DOHH2 (cell line): ENCODE measurements at regions not wholly inside any gene's neighbourhood (a gene's known extent, or its start where the extent isn't known, plus 50 kb on each side); places are given as distances from the start of the nearest gene placed in this dataset.
"Not testable (repeated sequence)": the region's sequence is repeated elsewhere in the genome, so short reads cannot be mapped to it uniquely, and the experiment has no call there.

Experiments used
- H3F3A ChIP-seq: fragments of 200-600 bp; sonication (generic), shearing (Covaris generic); 2 replicates; pipeline ENCODE4 v1.6.0; 2016; ENCODE audit warnings: antibody characterized with exemption, mild to moderate bottlenecking; ENCODE audit not compliant: control insufficient read depth, insufficient read depth
- H3K27ac ChIP-seq: fragments of 200-600 bp; sonication (generic); 2 replicates; pipeline ENCODE4 v1.5.1; 2014; ENCODE audit warnings: low read depth, mild to moderate bottlenecking, low read length, moderate library complexity
- H3K27me3 ChIP-seq: fragments of 200-600 bp; sonication (generic); 2 replicates; pipeline ENCODE4 v1.6.1; 2014; ENCODE audit warnings: mild to moderate bottlenecking, low read length, mixed read lengths; ENCODE audit not compliant: control insufficient read depth
- H3K36me3 ChIP-seq: fragments of 200-600 bp; sonication (generic); 2 replicates; pipeline ENCODE4 v1.6.1; 2014; ENCODE audit warnings: mild to moderate bottlenecking, low read length, moderate library complexity, mixed read lengths; ENCODE audit not compliant: control insufficient read depth
- H3K4me1 ChIP-seq: fragments of 200-600 bp; sonication (generic); 2 replicates; pipeline ENCODE4 v1.6.1; 2014; ENCODE audit warnings: mild to moderate bottlenecking, low read length, mixed read lengths; ENCODE audit not compliant: control insufficient read depth
- H3K4me2 ChIP-seq: fragments of 200-600 bp; sonication (generic); 2 replicates; pipeline ENCODE4 v1.6.0; 2014; ENCODE audit warnings: mild to moderate bottlenecking, low read length, moderate library complexity
- H3K4me3 ChIP-seq: fragments of 200-600 bp; sonication (generic); 2 replicates; pipeline ENCODE4 v1.5.1; 2014; ENCODE audit warnings: mild to moderate bottlenecking, low read length, mixed read lengths
- H3K79me2 ChIP-seq: fragments of 200-600 bp; sonication (generic); 2 replicates; pipeline ENCODE4 v1.6.1; 2014; ENCODE audit warnings: mild to moderate bottlenecking, low read length, mixed read lengths; ENCODE audit not compliant: control insufficient read depth
- H3K9me2 ChIP-seq: fragments of 200-600 bp; sonication (generic); replicated peaks from 2 replicates; pipeline ENCODE4 v1.6.1; 2014; ENCODE audit warnings: mild to moderate bottlenecking, low read length, mixed read lengths; ENCODE audit not compliant: control insufficient read depth
- H3K9me3 ChIP-seq: fragments of 200-600 bp; sonication (generic); 2 replicates; pipeline ENCODE4 v1.6.1; 2014; ENCODE audit warnings: antibody characterized with exemption, low read length, mixed read lengths; ENCODE audit not compliant: control insufficient read depth, insufficient read depth
- H4K20me1 ChIP-seq: fragments of 200-600 bp; sonication (generic); 2 replicates; pipeline ENCODE4 v1.6.0; 2014; ENCODE audit warnings: low read depth, mild to moderate bottlenecking, antibody characterized with exemption, low read length, moderate library complexity; ENCODE audit not compliant: control insufficient read depth, insufficient read depth
- EZH2phosphoT487 ChIP-seq: fragments of 200-600 bp; sonication (generic); IDR thresholded peaks from 2 replicates; pipeline ENCODE4 v1.6.1; 2017; ENCODE audit warnings: borderline replicate concordance, mild to moderate bottlenecking, antibody characterized with exemption, low read length, moderate library complexity, mixed read lengths
- TF ChIP-seq, protein P1 (sequence below): fragments of 200-600 bp; sonication (generic); IDR thresholded peaks from one replicate; pipeline ENCODE4 v1.5.1; 2014; ENCODE audit warnings: antibody characterized with exemption, mild to moderate bottlenecking, low read depth, low read length; ENCODE audit not compliant: poor library complexity, severe bottlenecking

DNA sequence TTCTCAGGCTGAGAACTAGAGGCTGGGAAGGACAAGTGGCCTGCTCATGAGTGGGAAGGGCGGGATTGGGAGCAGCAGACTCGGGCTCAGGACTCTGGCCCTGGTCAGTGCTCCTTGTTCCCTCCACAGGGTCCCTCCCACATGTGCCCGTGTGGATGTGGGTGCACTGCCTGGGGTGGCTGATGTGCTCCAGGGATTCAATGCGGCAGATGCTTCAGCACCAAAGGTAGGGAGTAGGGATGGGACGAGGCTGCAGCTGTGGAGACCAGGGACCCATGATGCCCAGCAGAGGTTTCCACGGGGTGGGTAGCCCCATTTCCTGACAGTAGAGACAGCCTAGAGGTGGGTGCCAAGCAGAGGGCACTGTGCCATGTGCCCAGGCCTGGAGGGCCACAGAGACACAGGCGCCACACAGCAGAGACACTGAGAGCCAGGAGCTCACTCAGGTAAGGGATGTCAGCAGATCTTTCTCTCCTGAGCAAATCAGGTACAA lies 89.5 kb downstream of the GGTLC2 start:
- no peaks in the 10 kb centered on the region for H3K9me3 ChIP-seq
- H3K4me3 ChIP-seq, result no peak overlapping the region
- no peaks in the 10 kb centered on the region for H3F3A ChIP-seq
- H4K20me1 ChIP-seq, result no peaks in the 10 kb centered on the region
- peaks cover 16% of the 10 kb centered on the region for H3K4me1 ChIP-seq
- H3K36me3 ChIP-seq, result no peaks in the 10 kb centered on the region
- no peak for TF ChIP-seq EZH2phosphoT487
- TF ChIP-seq, protein P1, sequence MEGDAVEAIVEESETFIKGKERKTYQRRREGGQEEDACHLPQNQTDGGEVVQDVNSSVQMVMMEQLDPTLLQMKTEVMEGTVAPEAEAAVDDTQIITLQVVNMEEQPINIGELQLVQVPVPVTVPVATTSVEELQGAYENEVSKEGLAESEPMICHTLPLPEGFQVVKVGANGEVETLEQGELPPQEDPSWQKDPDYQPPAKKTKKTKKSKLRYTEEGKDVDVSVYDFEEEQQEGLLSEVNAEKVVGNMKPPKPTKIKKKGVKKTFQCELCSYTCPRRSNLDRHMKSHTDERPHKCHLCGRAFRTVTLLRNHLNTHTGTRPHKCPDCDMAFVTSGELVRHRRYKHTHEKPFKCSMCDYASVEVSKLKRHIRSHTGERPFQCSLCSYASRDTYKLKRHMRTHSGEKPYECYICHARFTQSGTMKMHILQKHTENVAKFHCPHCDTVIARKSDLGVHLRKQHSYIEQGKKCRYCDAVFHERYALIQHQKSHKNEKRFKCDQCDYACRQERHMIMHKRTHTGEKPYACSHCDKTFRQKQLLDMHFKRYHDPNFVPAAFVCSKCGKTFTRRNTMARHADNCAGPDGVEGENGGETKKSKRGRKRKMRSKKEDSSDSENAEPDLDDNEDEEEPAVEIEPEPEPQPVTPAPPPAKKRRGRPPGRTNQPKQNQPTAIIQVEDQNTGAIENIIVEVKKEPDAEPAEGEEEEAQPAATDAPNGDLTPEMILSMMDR, result no peak
- H3K79me2 ChIP-seq, result no peaks in the 10 kb centered on the region
- H3K27ac ChIP-seq, result no peak overlapping the region
- H3K9me2 ChIP-seq, result no peaks in the 10 kb centered on the region
- H3K4me2 ChIP-seq, result no peak overlapping the region
- H3K27me3 ChIP-seq, result no peaks in the 10 kb centered on the region

DNA sequence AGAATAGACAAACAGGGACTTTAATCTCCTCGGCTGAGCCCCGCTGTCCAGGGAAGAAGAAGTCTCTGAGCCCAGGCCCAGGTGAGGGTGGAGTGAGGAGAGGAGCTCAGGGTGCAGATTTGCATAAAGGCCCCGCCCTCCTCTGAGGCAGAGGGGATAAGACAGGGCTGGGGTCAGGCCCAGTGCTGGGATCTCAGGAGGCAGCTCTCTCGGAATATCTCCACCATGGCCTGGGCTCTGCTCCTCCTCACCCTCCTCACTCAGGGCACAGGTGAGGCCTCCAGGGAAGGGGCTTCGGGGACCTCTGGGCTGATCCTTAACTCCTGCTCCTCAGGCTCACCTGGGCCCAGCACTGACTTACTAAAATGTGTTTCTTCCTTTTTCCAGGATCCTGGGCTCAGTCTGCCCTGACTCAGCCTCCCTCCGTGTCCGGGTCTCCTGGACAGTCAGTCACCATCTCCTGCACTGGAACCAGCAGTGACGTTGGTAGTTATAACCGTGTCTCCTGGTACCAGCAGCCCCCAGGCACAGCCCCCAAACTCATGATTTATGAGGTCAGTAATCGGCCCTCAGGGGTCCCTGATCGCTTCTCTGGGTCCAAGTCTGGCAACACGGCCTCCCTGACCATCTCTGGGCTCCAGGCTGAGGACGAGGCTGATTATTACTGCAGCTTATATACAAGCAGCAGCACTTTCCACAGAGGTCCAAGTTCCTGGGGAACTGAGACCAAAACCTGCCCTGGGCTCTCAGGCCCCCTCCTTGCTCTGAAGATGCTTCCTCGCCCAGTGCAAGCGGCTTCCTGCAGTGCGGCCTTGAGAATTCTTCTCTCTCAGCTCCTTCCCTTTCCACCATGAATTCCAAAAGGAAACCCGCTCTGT lies 90.2 kb downstream of the GGTLC2 start:
- not testable (repeated sequence) for H3K9me2 ChIP-seq

DNA sequence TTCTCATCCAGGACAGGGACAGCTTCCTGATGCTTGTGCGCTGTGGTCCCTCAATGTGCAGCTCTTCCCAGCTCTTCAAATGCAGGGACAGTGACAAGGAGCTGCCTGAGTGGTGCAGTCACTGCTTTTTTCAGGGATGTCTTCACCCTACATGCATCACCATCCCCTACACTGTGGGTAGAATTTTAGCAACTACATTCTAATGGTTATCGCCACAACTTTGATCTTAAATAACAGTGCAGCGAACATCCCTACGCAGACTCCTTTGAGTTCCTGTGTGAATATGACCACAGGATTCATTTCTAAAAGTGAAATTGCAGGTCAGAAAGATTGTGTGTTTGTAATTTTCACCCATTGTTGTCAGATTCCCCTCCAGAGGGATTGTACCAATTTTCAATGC lies 90.9 kb downstream of the GGTLC2 start:
- H3K9me2 ChIP-seq, H3F3A ChIP-seq, H3K4me2 ChIP-seq, H3K4me3 ChIP-seq, H3K9me3 ChIP-seq, H3K36me3 ChIP-seq, H4K20me1 ChIP-seq, H3K79me2 ChIP-seq, H3K27me3 ChIP-seq, H3K27ac ChIP-seq: not testable (repeated sequence)
- H3K4me1 ChIP-seq, result peaks cover 16% of the 10 kb centered on the region

More for the DNA sequence above, 90.2 kb downstream of the GGTLC2 start:
- peaks cover 16% of the 10 kb centered on the region for H3K4me1 ChIP-seq
- not testable (repeated sequence) for H3K36me3 ChIP-seq, H3K4me3 ChIP-seq, H3F3A ChIP-seq, H4K20me1 ChIP-seq, H3K27me3 ChIP-seq, H3K27ac ChIP-seq, H3K79me2 ChIP-seq, H3K9me3 ChIP-seq, H3K4me2 ChIP-seq

DNA sequence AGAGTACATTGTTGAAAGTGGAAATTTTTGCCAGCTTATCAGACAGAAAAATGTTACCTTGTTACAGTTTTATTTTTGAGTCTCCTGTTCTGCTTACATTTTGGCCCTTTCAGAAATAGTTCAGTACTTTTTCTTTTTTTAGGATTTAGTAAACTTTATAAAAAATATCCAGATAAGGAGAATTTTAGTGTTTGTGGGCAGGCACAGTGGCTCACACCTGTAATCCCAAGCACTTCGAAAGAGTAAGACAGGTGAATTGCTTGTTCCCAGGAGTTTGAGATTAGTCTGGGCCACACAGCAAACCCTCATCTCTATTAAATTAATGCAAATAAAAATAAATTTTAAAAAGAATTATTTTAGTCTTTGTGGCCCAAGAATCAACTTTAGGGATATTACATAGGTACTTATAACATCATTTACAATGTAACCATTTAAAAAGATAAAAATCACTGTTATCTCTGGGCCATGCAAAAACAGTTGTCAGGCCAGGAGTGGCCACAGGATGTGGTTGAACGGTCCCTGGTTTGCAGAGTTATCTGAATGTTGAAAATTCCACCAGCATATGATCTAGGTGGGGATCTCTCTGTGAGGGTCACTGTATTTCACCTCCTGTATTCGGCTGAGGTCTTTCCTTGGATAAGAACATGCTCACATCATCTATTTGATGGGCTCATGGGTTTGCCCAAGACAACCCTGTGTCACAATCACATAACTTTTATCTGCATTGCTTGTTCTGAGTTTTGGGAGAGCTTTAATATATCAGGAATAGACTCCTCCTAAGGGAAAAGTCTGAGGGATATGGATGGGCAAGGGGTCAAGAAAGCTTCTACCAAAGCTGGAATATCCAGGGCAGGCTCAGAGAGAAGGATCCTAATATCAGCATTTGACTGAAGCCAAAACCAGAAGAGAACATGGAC lies 91.5 kb downstream of the GGTLC2 start:
- Histone ChIP-seq H3K4me3 (no peak overlapping the region), H3K27ac (no peak overlapping the region), H3F3A (no peaks in the 10 kb centered on the region), H3K4me1 (peaks cover 16% of the 10 kb centered on the region), H3K79me2 (no peaks in the 10 kb centered on the region), H3K4me2 (peak overlapping the region; percentile 39), H3K9me2 (no peaks in the 10 kb centered on the region), H3K9me3 (no peaks in the 10 kb centered on the region), H3K36me3 (no peaks in the 10 kb centered on the region), H3K27me3 (no peaks in the 10 kb centered on the region), H4K20me1 (no peaks in the 10 kb centered on the region)
- no peak for TF ChIP-seq EZH2phosphoT487
- TF ChIP-seq, protein P1, result no peak
